ENCODE measurements at regions not wholly inside any gene's neighbourhood (a gene's known extent, or its start where the extent isn't known, plus 50 kb on each side); places are given as distances from the start of the nearest gene placed in this dataset.

- no peak for TF ChIP-seq GATA2 (IDR thresholded peaks at IDR 0.05; ENCODE audit: low read depth, low read length)
- TF ChIP-seq GATA3 (IDR thresholded peaks at IDR 0.05; ENCODE audit: low read depth, low read length): no peak
These were observed 123.7 kb downstream of the UFM1 start for GRCh38 chr13:38473305-38473704.
